Thyroid gland (tissue), 4 donors: ENCODE measurements at regions not wholly inside any gene's neighbourhood (a gene's known extent, or its start where the extent isn't known, plus 50 kb on each side); places are given as distances from the start of the nearest gene placed in this dataset.

Source experiments
- POLR2A ChIP-seq, 2 donors: fragments of 450-650 bp; IDR thresholded peaks; one replicate each; pipeline ENCODE4 v1.6.1; 2017; ENCODE audit warnings: antibody characterized with exemption in 2 of 2, mild to moderate bottlenecking in 2 of 2, moderate library complexity in 1 of 2
- TF ChIP-seq, protein P1 (sequence below), 6 experiments: fragments of 200-600 bp in 3 of 6; fragments of 450-650 bp in 3 of 6; sonication (generic) in 3 of 6; IDR thresholded peaks; one replicate each; pipeline ENCODE4 v1.5.1; 2016 to 2019; ENCODE audit warnings: antibody characterized with exemption in 6 of 6, mild to moderate bottlenecking in 2 of 6, inconsistent platforms in 1 of 6, moderate library complexity in 1 of 6

DNA sequence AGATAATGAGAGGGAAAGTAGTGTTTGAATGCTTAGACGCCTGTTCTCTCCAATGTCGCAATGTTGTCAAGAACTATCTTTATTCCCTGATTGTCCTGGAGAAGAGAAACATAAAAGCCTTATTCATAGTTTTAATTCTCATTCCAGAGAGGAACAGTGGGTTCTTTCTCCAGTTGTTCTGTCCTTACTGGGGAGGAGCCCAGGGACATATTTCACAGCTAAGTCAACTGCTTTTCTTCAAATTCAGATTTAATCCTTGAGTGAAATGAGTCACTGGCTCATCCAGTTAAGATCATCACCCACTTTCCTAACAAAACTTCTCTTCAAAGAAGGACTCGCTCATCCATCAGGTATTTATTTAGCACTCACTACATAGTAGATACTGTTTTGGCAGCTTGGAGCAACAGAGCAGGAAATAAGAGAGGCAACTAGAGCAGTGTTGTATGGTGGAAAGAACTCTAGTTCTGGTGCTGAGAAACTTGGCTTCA lies 365.7 kb upstream of the USP24 start:
- TF ChIP-seq, protein P1, sequence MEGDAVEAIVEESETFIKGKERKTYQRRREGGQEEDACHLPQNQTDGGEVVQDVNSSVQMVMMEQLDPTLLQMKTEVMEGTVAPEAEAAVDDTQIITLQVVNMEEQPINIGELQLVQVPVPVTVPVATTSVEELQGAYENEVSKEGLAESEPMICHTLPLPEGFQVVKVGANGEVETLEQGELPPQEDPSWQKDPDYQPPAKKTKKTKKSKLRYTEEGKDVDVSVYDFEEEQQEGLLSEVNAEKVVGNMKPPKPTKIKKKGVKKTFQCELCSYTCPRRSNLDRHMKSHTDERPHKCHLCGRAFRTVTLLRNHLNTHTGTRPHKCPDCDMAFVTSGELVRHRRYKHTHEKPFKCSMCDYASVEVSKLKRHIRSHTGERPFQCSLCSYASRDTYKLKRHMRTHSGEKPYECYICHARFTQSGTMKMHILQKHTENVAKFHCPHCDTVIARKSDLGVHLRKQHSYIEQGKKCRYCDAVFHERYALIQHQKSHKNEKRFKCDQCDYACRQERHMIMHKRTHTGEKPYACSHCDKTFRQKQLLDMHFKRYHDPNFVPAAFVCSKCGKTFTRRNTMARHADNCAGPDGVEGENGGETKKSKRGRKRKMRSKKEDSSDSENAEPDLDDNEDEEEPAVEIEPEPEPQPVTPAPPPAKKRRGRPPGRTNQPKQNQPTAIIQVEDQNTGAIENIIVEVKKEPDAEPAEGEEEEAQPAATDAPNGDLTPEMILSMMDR (IDR thresholded peaks at IDR 0.05) = no peak
- TF ChIP-seq POLR2A (IDR thresholded peaks at IDR 0.05) = no peak
